Neural crest cell (in vitro differentiated cells): ENCODE measurements at regions not wholly inside any gene's neighbourhood (a gene's known extent, or its start where the extent isn't known, plus 50 kb on each side); places are given as distances from the start of the nearest gene placed in this dataset.

Experiments used
- DNase-seq: peaks from one replicate; pipeline ENCODE4 v3.0.0; 2021; ENCODE audit warnings: low read depth, mixed read lengths, low spot score
- H3K27ac Mint-ChIP-seq: one replicate; pipeline ENCODE4 v1.8.0; 2021; ENCODE audit warnings: mild to moderate bottlenecking, mixed read lengths; ENCODE audit not compliant: unreplicated experiment
- H3K27me3 Mint-ChIP-seq: 2 replicates; pipeline ENCODE4 v1.8.0; 2021; ENCODE audit warnings: low read depth, mild to moderate bottlenecking, mixed read lengths
- H3K36me3 Mint-ChIP-seq: 2 replicates; pipeline ENCODE4 v1.8.0; 2021; ENCODE audit warnings: low read depth, mild to moderate bottlenecking, mixed read lengths
- H3K4me1 Mint-ChIP-seq: 2 replicates; pipeline ENCODE4 v1.8.0; 2021; ENCODE audit warnings: mixed read lengths
- H3K4me3 Mint-ChIP-seq: one replicate; pipeline ENCODE4 v1.8.0; 2021; ENCODE audit warnings: mild to moderate bottlenecking, mixed read lengths
- H3K9me3 Mint-ChIP-seq: 2 replicates; pipeline ENCODE4 v1.8.0; 2021; ENCODE audit warnings: mixed read lengths
- TF ChIP-seq, protein P1 (sequence below): fragments of 200-600 bp; sonication (generic); conservative IDR thresholded peaks from 2 replicates; pipeline ENCODE4 v1.5.0; 2021; ENCODE audit warnings: antibody characterized with exemption, mild to moderate bottlenecking

DNA sequence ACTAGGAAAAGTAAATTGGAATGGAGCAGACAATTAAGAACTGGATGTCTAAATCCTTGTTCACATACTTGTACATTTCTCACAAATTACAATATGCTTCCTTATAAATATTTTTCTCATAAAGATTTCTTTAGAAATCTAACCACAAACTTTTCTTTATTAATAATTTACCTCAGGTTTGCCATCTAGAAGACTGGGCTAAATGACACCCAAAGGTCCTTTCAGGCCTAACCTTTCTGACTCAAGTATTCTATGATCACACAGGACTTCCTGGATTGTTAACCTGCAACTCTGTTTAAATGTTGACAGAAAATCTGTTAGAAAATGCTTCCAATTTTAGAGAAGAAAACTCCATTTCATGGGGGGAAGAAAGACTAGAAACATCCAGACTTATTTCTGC, 330.5 kb upstream of the MAP3K7 start:
- H3K27me3 Mint-ChIP-seq: no peaks in the 10 kb centered on the region
- TF ChIP-seq, protein P1, sequence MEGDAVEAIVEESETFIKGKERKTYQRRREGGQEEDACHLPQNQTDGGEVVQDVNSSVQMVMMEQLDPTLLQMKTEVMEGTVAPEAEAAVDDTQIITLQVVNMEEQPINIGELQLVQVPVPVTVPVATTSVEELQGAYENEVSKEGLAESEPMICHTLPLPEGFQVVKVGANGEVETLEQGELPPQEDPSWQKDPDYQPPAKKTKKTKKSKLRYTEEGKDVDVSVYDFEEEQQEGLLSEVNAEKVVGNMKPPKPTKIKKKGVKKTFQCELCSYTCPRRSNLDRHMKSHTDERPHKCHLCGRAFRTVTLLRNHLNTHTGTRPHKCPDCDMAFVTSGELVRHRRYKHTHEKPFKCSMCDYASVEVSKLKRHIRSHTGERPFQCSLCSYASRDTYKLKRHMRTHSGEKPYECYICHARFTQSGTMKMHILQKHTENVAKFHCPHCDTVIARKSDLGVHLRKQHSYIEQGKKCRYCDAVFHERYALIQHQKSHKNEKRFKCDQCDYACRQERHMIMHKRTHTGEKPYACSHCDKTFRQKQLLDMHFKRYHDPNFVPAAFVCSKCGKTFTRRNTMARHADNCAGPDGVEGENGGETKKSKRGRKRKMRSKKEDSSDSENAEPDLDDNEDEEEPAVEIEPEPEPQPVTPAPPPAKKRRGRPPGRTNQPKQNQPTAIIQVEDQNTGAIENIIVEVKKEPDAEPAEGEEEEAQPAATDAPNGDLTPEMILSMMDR: no peak
- no peak for DNase-seq
- peaks cover 11% of the 10 kb centered on the region for H3K9me3 Mint-ChIP-seq
- H3K4me1 Mint-ChIP-seq: no peaks in the 10 kb centered on the region
- peaks cover 3% of the 10 kb centered on the region for H3K36me3 Mint-ChIP-seq
- no peak overlapping the region for H3K4me3 Mint-ChIP-seq
- H3K27ac Mint-ChIP-seq: no peak overlapping the region

DNA sequence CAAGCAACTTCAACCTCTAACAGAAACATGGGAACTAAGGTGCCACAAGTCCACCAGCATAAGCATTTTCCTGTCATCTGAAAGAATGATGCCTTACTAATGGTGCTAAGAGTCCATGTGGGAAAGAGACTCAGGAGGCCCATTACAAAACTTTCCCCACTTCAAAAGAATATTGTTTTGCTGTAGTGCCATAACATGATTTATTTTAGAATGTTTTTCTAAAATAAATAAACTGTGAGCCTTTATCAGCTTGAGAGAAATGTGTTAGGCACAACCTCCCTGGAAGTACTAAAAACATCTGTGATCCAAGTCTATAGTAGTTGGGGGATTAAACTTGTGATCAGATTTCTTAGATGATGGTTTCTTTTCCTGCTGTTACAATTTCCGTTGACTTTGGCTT, 330.1 kb upstream of the MAP3K7 start:
- no peak for DNase-seq
- H3K4me3 Mint-ChIP-seq: no peak overlapping the region

DNA sequence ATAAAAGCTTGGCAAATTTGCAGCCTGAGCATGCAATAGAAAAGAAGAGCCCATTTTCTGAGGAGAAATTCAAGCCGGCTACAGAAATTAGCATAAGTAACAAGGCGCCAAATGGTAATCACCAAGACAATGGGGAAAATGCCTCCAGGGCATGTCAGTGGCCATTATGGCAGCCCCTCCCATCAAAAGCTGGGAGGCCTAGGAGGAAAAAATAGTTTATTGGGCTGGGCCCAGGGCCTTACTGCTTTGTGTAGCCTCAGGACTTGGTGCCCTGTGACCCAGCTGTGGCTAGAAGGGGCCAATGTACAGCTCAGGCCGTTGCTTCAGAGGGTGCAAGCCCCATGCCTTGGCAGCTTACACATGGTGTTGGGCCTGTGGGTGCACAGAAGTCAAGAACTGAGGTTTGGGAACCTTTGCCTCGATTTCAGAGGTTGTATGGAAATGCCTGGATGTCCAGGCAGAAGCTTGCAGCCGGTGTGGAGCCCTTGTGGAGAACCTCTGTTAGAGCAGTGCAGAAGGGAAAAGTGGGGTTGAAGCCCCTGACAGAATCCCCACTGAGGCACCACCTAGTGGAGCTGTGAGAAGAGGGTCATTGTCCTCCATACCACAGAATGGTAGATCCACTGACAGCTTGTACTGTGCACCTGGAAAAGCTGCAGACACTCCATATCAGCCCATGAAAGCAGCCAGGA, 328.5 kb upstream of the MAP3K7 start:
- no peaks in the 10 kb centered on the region for H3K27me3 Mint-ChIP-seq
- no peaks in the 10 kb centered on the region for H3K4me1 Mint-ChIP-seq
- no peak for DNase-seq
- peaks cover 3% of the 10 kb centered on the region for H3K36me3 Mint-ChIP-seq
- no peak overlapping the region for H3K27ac Mint-ChIP-seq
- H3K4me3 Mint-ChIP-seq: no peak overlapping the region
- TF ChIP-seq, protein P1: no peak
- peaks cover 8% of the 10 kb centered on the region for H3K9me3 Mint-ChIP-seq

More for the DNA sequence above, 330.1 kb upstream of the MAP3K7 start:
- no peak overlapping the region for H3K27ac Mint-ChIP-seq
- TF ChIP-seq, protein P1: no peak
- H3K36me3 Mint-ChIP-seq: peaks cover 3% of the 10 kb centered on the region
- no peaks in the 10 kb centered on the region for H3K27me3 Mint-ChIP-seq
- H3K4me1 Mint-ChIP-seq: no peaks in the 10 kb centered on the region
- peaks cover 8% of the 10 kb centered on the region for H3K9me3 Mint-ChIP-seq

DNA sequence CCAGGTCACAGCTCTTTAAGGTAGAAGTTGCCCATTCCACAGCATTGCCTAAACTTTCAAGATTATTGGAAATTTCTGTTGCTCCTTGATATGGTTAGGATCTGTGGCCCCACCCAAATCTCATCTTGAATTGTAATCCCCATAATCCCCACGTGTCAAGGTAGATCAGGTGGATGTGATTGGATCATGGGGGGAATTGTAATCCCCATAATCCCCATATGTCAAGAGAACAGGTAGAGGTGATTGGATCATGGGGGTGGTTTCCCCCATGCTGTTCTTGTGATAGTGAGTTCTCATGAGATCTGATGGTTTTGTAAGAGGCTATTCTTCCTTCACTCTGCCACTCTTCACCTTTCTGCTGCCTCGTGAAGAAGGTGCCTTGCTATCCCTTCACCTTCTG, 327.4 kb upstream of the MAP3K7 start:
- no peak overlapping the region for H3K4me3 Mint-ChIP-seq
- no peaks in the 10 kb centered on the region for H3K4me1 Mint-ChIP-seq
- H3K27ac Mint-ChIP-seq: no peak overlapping the region
- DNase-seq: no peak
- TF ChIP-seq, protein P1: no peak
- H3K27me3 Mint-ChIP-seq: no peaks in the 10 kb centered on the region
- peaks cover 8% of the 10 kb centered on the region for H3K9me3 Mint-ChIP-seq
- peaks cover 3% of the 10 kb centered on the region for H3K36me3 Mint-ChIP-seq

DNA sequence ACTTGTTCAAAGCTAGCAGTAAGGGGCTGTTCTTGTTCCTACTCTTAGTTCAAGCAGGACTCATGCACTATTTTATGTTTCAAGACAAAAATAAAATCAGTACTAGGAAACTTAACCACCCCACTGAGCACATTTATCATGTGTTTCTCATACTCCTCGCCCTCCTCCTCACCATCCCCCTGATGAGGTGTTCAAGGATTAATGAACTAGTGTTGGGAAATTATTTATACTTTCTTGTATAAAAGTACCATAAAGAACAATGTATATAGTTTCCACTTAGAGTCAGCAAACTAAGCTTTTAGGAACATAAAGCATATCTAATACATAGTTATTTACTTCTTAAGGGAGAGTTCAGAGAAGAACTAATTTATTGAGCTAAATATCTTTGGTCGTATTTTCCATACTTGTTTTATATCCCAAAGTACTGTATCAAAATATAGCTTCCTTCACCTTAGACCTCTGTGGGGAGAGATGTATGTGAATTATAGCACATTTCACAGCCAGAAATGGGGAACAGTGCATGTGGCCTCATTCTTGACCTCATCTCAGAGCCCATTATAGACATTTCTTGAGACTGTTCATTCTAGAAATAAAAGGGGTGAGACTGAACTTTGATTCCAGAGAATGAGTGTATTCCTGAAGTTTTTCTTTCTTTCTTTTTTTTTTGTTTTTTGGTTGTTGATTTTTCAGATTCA, 326.5 kb upstream of the MAP3K7 start:
- H3K9me3 Mint-ChIP-seq: peaks cover 8% of the 10 kb centered on the region
- no peak for DNase-seq
- H3K27me3 Mint-ChIP-seq: no peaks in the 10 kb centered on the region
- no peak overlapping the region for H3K27ac Mint-ChIP-seq
- TF ChIP-seq, protein P1: no peak
- no peaks in the 10 kb centered on the region for H3K4me1 Mint-ChIP-seq
- peaks cover 3% of the 10 kb centered on the region for H3K36me3 Mint-ChIP-seq
- no peak overlapping the region for H3K4me3 Mint-ChIP-seq
